Fibroblast of skin of abdomen (primary cell): ENCODE measurements at regions not wholly inside any gene's neighbourhood (a gene's known extent, or its start where the extent isn't known, plus 50 kb on each side); places are given as distances from the start of the nearest gene placed in this dataset.

Experiments used
- DNase-seq: peaks from one replicate; pipeline ENCODE4 v3.0.0-alpha.2; 2013

GRCh38 chr2:118558846-118559245 lies 288.6 kb downstream of the EN1 start:
- DNase-seq: peak; percentile 52

DNA sequence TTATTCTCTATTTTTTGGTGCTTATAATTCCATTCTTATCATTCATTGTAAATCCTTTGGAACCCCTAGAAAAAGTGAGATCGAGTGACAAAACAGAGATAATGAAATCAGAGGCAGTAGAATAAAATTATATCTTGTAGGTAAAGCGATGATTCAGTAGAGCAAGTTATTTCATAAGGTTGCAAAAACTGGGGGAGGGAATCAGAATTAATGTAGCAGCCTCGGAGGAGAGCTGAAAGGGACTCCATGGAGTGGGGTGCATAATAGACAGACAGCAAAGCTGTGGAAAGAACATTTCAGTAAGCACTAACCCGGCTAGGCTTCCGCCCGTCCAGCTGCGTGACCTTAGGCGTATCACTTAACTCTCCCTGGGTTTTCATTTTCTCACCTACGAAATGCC lies 289.7 kb downstream of the EN1 start:
- no peak for DNase-seq

DNA sequence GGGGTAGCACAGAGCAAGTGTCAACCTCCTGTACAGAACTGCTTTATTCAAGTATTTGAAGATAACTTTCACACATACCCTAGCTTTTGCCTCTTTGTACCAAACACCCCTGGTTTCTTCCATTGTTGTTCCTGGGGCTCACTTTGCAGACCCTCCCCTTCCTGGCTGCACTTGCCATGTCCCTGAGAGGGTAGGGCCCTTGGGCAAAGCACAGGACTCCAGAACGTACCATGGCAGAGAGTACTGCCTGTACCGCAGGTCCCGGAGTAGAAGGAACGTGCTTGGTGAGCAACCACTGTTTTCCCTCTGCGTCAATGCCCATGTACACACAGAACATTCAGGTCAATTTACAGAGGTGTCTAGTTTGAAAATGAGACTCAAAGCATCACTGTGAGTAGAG lies 290.4 kb downstream of the EN1 start:
- no peak for DNase-seq

GRCh38 chr2:118554616-118555015 lies 292.8 kb downstream of the EN1 start:
- peak; percentile 12 for DNase-seq

- no peak for DNase-seq
Observed at GRCh38 chr2:118549503-118549902, 297.9 kb downstream of the EN1 start.

DNA sequence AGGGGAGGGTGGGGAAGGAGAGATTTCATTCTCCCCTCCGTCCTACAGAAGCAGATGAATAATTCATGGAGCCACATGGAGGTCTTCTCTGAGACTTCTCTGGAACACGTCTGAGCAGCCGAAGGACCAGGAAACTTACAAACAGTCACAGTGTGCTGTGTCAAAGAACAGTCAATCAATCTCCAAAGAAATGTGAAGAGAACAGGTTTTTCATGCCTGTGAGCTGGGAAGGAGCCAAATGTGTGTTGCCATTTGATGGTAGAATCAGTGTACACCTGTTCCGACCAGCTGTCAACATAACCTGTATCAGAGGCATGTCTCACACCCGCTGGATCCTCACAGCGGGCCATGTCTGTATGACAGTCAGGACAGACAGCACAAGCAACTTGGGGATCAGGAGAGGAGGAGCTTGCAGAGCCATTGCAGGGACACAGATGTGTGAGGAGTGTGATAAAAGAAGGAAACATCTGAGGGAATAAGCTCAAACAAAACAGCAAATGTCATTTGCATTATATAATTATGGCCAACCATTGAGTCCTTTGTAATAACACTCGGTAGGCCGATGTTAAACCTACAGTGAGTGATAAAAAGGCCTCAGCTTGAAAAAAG lies 298.5 kb downstream of the EN1 start:
- no peak for DNase-seq

DNA sequence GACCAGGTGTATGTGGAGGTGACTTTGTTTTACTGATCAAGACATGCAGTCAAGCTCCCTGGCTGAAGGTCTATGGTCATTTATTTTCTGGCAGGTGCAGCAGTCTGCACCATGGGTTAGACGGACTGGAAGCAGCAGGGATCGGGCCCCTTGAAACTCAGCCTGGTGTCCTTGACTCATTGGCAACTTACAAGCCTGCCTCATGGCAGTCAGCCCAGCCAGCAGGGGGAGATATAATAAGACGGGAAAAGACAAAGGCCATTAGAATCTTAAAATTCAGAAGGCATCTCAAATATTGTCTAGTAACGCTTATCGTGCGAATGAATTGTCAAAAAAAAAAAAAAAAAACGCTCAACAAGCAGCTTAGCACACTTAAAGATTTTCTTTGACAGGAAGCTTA lies 308.2 kb downstream of the EN1 start:
- DNase-seq: peak; percentile 4

- DNase-seq: no peak
Observed at GRCh38 chr2:118536306-118536705, 311.1 kb downstream of the EN1 start.

- no peak for DNase-seq
Observed at GRCh38 chr2:118535818-118536212, 311.6 kb downstream of the EN1 start.

DNA sequence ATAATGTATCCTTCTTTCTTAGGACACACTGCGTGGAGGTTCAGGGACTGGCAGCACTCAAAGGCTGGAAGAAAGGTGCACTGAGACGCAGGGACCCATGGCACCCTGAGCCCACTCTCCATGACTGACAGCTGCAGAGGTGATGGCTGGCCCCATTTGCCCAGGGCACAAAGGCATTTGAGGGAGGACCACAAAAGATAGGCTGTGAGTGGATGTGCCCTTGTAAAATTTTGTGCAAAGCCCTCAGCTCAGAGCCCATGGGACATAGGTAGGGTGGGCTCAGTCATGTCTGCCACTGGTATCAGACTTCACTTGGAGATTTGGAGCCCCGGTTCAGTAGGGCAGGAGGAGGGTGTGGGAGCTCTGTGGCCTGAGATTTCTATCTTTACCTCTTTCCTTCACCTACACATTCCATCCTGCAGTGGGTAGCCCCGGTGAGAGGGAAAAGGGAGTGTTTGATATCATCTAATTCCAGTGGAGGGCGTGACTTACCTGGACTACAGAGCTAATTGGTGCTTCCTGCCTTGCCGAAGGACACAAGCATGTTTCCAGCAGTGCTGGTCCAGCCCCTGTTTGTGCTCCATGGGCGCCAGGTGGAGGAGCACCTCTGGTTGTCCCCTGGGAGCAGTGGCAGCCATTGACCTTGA lies 312.2 kb downstream of the EN1 start:
- DNase-seq: no peak

DNA sequence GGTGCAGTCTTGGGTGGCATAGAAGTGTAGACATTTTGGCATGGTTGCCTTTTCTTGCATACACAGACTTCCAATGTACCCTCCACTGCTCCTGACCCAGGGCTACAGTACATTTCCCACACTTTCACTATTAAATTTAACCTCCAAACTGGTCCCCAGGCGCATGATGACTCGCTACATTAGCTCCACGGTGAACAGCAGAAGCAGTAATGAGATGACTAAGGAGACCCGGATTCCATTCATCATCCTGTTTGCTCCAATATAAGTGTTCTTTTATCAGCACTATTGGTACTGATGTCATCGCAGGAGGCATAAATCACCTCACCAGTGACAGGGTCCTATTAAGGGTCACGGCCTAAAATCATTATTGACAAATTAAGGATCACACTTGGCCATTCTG lies 316.5 kb downstream of the EN1 start:
- peak; percentile 84 for DNase-seq

DNA sequence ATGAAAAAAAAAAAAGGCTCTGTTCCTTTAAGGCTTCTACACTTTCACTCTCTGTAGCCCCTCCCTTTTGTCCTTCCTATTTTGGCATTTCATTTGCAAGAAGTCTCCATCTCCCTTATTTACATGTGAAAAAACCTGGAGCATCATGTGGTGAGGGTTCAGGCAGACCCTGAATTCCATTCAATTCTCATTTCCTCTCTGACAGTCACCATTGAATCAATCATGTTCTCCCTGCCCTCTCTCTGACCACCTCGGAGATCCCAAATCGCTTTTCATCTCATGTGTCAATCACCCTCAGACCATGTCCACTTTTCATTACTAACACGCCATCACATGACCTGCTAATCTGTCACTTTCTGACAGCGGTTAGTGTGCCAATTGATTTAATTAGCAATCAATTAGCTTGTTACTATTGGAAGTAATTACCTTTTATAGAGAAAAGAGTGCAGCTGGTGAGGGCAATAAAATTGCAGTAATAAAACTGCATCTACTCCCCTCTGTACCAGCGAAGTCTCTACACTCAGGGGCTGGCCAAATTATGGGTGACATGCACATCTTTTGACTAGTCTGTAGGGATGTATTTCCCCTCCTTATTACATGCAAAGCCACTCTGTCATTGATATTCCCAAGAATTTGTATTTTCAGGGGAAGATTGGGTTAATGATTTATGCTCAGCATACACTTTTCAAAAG lies 317.4 kb downstream of the EN1 start:
- no peak for DNase-seq

DNA sequence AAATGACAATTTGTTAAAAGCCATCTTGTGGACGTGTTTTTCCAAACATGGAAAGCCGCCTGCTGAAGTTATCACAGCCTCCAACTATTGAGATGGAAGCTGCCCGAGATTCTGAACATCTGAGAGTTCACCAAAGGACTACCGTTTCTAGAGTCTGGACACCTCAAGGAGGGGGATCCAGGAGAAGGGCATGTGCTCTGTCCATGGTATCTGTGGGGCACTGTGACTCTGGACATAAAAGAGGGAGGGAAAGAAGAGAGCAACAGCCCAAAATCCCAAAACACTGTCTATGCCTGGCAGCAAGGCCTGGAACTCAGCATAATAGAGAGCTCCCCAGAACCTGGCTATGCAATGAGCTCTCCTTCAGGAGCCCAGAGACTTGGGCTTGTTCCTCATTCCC lies 319.9 kb downstream of the EN1 start:
- peak; percentile 25 for DNase-seq

DNA sequence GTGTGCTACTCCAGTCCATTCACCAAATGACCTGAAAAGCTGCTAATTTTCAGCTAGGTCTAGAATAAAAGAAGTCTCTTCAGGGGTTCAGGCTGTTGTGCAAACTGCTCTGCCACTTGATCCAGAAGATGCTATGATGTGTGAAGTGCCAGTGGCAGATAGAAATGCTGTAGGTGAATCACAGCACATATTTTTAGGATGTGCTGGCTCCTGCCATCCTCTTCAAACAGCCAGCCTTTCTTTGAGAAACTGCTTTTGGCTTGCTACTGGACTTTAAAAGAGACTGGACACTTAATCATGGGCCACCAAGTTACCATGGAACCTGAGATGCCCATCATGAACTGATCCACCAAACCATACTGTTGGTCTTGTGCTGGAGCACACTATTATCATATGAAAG lies 322.1 kb downstream of the EN1 start:
- peak; percentile 2 for DNase-seq

GRCh38 chr2:118524911-118525310 lies 322.5 kb downstream of the EN1 start:
- DNase-seq: no peak

DNA sequence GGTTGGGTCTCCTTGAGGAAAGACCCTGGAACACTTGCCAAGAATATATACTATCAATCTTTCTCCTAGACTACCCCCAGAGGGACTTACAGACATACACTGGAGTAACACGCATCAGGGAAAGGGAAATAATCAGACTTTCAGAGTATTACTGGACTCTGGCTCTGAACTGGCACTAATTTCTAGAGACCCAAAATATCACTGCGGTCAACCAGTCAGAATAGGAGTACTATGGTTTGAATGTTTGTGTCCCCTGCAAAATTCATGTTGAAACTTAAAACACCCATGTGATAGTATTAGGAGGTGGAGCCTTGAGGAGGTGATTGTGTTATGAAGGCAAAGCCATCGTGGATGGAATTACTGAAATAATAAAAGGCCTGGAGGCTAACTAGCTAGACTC lies 323.7 kb downstream of the EN1 start:
- DNase-seq: no peak

GRCh38 chr2:118521960-118522359 lies 325.5 kb downstream of the EN1 start:
- DNase-seq: no peak

- DNase-seq: no peak
Observed at GRCh38 chr2:118521272-118521671, 326.2 kb downstream of the EN1 start.

DNA sequence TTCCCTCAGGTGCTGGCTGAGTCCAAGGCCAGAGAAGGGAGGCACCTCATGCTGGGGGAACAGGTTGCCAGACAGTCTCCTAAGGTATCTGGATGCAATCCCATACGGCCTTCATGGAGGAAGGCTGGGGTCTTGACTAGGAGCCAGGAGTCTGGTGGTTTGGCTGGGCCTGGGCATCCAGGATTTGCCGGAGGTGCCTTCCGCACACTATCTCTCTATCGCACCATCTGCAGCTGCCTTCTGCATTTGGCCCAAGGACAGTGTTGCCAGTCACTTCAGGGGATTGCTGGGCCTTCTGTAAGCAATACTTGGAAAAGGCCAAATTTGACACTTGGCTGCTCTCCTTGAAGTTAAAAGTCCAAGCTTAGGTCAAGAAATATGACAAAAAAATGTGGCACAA lies 327.2 kb downstream of the EN1 start:
- DNase-seq: no peak

DNA sequence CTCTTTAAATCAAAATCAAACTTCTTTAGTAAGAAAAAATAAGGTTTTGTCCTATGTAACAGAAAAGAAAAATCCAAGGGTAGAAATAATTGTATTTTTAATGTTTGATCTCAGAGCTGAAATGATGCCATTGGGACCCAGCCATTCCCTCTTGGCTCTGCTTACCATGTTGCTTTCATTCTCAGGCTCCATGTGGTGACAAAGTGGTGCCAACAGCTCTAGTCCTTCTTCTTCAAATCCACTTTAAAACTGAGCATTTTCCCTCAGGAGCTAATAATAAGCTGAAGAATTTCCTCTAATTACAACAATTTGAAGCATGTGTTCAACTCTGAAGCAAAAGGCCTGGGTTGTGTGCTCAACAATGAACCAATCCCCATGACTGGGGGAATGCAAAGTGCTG lies 327.9 kb downstream of the EN1 start:
- DNase-seq: no peak

DNA sequence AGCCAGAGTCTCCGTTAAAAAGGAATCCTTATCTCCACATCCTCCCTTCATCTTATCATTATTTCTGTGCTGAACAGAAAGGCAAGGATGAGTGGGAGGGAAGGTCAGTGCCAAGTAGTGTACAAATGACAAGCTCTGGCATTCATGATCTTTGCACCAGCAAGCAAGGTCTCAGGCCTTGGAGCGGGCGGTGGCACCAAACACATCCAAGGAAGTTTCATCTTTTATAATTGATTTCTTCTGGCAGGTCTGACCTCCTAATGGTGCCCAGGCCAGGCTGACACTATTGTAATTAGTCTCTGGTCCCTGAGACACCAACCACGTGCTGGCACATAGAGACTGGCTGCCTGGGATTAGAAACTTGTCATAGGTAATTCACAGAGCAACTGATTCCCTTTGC lies 336.6 kb downstream of the EN1 start:
- no peak for DNase-seq

DNA sequence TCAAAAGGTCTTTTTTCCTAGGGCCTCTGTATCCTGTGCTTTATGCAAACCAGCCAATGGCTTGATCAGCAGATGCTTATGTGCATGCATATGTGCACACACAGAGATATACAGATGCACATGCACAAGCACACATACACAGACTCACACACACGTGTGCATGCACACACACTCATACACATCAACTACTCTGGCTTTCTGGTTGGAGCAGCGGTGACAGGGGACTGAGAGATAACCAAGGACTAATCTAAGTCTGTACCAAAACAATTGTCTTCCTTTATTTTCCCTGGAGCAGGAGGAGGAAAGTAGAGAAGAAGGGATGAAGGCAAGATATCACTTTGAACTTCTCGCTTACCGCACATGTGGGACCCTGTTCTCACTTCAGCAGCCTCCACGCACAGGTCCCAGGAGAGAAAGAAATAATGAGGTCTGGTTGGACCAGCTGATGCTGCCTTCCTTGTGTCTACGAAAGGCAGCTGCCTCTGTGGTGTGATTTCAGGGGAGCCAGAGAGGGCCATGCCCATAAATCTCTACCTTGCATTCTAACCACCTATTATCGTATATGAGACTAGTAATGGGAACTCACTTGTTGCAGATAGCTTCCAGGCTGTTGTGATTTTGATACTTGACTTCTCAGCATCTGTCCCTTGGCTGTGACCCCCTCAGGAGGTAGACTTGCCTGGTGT lies 338.0 kb downstream of the EN1 start:
- no peak for DNase-seq

DNA sequence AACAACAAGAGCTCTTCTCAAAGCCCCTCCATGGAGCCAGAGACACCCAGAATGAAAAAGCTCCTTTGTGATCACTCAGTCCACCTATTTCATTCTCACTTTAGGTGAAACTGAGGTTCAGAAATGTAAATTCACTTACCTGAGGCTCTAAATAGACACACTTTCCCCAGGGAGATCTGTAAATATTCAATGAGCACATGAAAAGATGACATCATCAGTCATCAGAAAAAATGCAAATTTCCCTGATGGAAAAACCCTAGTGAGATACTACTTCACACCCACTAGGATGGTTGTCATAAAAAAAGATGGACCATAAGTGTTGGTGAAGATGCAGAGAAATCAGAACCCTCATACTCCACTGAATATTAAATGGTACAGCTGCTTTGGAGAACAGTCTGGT lies 339.2 kb downstream of the EN1 start:
- no peak for DNase-seq

GRCh38 chr2:118505436-118505835 lies 342.0 kb downstream of the EN1 start:
- no peak for DNase-seq
